Middle frontal gyrus (tissue), 1 donor: ENCODE measurements at regions not wholly inside any gene's neighbourhood (a gene's known extent, or its start where the extent isn't known, plus 50 kb on each side); places are given as distances from the start of the nearest gene placed in this dataset.
A peak's percentile ranks its signal among the peaks of the same experiment; 100 is the strongest.
"Not testable (repeated sequence)": the region's sequence is repeated elsewhere in the genome, so short reads cannot be mapped to it uniquely, and the experiment has no call there.

Source experiments
- DNase-seq: peaks from one replicate; pipeline ENCODE4 v3.0.0-alpha.2; 2015; ENCODE audit warnings: low spot score; ENCODE audit errors: extremely low spot score

- DNase-seq, result no peak
These were observed 51.5 kb upstream of the ITGB1 start for GRCh38 chr10:33009244-33010131.

GRCh38 chr10:33008499-33009243, 50.6 kb upstream of the ITGB1 start:
- peak; percentile 80 for DNase-seq

GRCh38 chr10:33007731-33008381, 49.8 kb upstream of the ITGB1 start:
- not testable (repeated sequence) for DNase-seq
